GM21825 (cell line): ENCODE measurements at regions not wholly inside any gene's neighbourhood (a gene's known extent, or its start where the extent isn't known, plus 50 kb on each side); places are given as distances from the start of the nearest gene placed in this dataset.

Experiments used
- ATAC-seq: cut with Tn5 transposase; IDR thresholded peaks from one replicate; pipeline ENCODE4 v1.9.1; 2021; ENCODE audit warnings: mild to moderate bottlenecking, moderate library complexity; ENCODE audit not compliant: unreplicated experiment

GRCh38 chr14:71714225-71714624 is 218.0 kb upstream of the RGS6 start:
- no peak for ATAC-seq

DNA sequence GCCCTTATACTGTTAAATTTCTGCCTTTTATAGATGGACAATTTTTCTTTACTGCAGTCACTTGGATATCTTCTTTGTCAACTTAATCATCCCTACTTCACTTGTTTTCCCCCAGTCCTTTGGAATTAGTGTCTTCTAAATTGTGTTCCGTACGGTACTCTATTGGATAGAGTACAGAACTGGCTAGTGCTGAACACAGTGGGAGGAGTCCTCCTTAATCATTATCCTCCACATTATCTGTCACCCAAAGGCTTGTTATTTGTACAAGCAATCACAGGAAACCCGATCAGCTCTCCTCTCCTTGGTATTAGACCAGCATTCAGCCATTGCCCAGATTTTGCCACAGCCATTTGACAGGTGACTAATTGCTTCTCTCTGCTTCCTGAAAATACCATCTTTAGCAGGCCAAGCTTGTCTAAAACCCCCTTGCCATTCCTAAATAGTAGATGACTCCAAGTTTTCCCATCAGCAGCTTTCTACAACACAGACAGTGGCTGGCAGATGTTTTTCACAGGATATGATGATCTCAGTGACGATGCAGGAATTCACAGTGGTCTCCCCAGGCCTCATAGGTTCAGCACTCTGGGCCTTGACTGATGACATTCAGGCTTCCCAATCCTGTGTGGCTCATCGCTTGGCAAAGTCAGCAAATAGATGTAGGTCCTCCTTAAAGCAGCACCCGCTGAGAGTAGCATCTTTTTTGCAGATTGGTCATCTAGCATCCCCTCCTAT is 216.0 kb upstream of the RGS6 start:
- ATAC-seq: no peak

DNA sequence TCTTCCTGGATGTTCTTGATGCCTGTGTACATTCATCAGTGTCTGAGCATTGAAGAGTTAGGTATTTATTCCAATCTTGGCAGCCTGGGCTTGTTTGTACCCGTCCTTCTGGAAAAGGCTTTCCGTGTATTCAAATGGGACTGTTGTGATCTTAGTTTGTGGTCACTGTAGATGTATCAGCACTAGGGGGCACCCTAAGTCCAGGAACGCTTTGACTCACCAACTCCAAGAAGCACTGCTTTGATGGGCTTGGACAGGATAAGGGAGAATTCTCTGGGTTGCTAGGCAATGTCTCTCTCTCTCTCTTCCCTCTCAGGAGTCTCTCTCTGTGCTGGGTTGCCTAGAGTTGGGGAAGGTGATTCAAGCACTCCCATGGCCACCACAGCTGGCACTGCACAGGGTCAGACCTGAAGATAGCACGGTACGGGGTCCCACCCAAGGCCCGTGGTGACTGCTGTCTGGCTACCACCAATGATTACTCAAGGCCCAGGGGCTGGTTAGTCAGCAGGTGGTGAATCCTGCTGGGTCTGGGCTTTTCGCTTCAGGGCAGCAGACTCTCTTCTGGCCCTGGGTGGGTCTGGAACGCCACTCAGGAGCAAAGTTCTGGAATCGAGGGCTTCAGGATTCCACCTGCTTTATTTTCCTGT is 211.1 kb upstream of the RGS6 start:
- ATAC-seq: no peak

DNA sequence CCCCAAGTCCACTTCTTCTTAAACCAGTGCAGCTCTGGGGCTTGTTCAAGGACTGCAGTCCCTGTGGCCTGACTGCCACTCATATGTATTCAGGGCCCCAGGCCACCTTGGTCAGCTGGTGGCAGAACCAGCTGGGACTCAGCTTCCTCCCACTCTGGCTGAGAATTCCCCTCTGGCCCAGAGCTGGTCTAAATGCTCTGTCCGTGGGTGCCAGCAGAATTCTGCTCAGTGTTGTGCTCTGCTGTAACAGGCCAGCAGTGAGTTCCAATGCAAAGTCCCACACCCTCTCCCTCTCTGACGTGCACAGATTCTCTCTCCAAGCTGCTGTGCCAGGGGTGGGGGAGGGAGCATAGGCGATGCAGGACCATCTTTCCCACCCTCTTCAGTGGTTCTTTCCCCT is 210.4 kb upstream of the RGS6 start:
- ATAC-seq: no peak

GRCh38 chr14:71722885-71723284 is 209.3 kb upstream of the RGS6 start:
- no peak for ATAC-seq

DNA sequence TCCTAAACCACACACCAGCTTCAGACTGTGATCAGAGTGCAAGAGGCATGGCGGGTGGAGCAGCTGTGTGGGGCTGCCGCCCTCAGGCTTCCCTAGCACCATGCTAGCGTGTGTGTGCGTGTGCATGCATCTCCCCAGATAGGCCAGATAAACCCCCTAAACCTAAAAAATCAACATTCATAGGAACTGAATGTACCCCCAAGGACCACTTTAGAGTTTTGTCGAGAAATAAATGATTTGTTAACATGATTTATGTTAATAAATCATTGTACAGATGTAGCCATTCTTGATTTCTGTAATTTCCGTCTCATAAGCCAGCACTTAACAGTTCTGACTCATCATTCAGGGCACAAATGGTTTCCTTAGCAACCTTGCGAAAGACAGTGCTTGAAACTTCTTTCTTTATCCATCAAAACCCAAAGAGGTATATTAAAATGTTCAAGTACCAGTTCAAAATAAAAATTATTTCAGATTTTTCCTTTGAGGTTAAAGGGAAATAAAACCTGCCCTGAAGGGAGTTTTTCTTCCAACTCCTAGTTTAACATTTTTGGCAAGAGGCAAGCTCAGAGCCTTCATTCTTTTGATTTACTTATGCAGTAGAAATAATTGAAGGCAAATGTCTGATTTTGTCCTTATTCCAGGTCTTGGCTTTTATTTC is 206.2 kb upstream of the RGS6 start:
- ATAC-seq: no peak

- no peak for ATAC-seq
These were observed 205.6 kb upstream of the RGS6 start for GRCh38 chr14:71726580-71727021.

DNA sequence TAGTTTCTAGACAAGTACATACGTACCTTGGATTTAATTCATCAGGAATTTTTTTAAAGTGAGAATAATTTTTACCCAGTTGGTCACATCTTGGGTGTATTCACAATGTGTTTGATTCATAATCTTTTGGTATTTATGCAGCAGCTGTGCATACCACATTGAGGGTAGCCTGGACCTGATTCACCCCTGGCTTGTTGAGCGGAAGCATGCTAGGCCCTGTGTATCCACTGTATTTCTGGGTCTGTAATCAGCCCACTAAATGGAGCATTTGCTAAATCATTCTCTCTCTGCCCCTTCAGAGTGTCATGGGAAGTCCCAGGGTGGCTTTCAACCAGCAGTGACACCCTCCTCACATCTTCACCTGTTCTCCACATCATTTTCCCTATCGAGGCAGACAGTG is 203.8 kb upstream of the RGS6 start:
- ATAC-seq: no peak

DNA sequence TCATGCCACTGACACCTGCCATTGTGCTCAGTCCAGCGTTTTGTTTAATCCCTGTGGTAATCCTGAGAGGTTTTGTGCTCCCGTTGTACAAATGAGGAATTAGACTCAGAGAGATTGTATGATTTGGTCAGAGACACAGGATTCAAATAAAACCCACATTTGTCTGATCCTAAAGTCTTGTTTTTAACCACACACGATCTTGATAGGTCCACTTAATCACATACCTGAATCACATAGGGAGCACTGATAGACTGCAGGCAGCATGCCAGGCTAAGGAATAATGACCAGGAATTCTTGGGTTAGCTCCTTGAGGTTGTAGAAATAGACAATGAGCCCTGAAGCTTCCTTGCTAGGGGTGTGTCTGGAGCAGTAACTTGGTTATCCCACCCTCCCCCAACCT is 202.6 kb upstream of the RGS6 start:
- ATAC-seq: no peak

- no peak for ATAC-seq
These were observed 201.8 kb upstream of the RGS6 start for GRCh38 chr14:71730471-71730870.

DNA sequence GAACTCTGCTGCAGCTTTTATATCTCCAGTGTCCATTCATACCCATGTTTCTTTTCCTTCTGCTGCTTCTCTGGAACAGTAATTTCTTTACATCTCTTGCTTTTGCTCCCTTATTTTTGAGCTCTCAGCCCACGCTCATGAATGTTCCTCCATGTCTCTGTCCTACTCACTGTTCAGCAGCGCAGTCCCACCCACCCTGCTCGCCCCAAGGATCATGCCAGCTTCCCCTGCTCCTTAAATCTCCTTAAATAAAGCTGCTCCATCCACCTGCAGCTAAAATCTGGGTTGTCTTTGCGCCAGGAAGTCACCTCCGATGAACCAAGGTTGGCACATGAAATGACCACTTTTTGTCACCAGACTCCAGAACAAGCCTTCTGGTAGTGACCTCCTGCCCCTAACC is 201.1 kb upstream of the RGS6 start:
- ATAC-seq: no peak

DNA sequence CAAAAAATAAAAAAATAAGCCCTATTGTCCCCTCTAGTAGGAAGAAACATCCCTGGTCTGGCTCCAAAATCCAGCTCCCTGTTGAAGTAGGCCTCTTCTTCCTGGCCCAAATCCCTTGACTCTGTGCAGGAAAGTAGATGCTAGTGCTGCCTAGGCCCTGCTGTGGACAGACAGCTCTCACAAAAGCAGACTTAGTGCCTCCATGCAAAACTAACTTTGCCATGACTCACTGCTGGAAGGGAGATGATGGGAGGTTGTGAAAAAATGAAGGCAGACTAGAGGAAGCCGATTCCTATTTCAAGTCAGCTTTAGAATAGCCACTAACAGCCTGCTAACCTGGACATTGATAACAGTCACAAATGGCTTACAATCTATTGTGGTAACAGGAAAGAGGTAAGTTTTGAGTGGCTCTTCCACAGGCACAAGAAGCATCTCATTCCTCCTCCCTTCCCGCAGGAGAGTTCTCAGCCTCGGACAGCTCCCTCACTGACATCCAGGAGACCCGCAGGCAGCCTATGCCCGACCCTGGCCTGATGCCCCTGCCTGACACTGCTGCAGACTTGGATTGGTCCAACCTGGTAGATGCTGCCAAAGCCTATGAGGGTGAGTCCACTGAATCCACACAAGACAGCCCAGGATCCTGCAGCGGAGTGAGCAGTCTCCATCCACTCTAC is 198.9 kb upstream of the RGS6 start:
- ATAC-seq: no peak

DNA sequence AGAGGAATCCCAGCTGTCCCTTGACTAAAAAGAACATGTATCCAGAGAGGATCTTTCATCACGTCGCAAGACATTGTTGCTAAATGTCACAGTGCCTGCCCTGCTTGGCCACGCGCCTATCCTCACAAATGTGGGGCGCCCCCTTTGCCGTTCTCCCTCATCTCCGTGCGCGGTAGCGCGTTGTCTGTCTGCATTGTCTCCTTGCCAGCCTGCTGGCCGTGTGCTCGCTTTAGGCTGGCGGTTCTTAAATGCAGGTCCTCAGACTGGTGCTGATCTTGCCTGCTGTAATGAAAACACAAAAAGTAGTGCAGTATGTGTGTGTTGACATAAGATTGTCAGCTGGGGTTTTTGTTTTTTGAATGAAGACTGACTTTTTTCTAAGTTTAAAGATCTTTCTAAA is 198.2 kb upstream of the RGS6 start:
- ATAC-seq: no peak

DNA sequence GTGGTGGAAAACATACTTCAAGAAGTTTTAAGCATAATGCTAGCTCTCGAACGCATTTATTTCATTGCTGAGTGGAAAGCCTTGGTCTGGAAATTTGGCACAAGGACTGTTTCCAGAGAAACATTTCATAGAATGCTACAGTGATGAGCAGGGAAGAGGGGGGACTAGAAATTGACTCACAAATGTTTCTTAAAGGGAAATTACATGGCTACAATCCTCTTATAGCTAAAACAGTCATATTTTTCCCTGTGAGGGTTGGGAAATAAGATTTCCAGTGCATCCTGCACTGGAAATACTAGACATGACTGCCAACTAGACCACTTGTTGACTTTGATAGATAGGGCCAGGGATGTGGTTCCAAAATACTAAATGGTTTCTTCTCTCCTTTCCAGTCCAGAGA is 197.3 kb upstream of the RGS6 start:
- no peak for ATAC-seq

- ATAC-seq: no peak
These were observed 194.5 kb upstream of the RGS6 start for GRCh38 chr14:71737760-71738159.

GRCh38 chr14:71739273-71739990 is 192.8 kb upstream of the RGS6 start:
- no peak for ATAC-seq

GRCh38 chr14:71741241-71741640 is 191.0 kb upstream of the RGS6 start:
- no peak for ATAC-seq

DNA sequence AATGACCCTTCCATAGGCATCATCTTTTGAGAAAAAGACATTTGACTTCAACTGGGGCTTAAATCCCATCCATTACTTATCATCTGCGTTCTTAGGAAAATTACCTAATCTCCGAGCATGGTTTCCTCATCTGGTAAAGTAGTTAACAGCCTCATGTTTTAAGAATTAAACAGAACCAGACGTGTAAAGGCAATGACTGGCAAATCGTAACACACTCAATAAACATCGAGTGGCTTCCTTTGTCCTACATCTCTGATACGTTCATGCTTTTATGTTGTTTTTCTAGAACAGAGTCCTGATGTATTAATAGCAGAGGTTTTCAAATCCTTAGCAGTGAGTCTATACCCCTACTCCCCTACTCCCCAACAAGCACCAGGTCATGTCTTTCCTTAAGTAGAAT is 189.7 kb upstream of the RGS6 start:
- no peak for ATAC-seq

GRCh38 chr14:71745072-71745471 is 187.2 kb upstream of the RGS6 start:
- no peak for ATAC-seq

DNA sequence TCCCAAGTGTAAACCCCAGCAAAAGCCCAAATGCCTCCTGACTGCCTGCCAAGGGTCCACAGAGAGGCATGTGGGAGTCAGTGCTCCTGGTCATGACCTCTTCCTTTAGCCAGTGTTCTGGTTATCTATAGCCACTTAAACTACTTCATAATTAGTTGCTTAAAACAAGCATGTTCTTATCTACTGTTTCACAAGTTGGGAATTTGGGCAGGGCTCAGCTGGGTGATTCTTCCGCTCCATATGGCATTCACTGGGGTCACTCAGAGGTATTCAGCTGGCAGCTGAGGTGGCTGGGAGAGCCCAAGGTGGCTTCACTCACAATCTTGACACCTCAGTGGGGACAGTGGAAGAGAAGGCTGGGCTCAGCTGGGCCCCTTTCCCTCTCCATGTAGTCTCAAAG is 184.0 kb upstream of the RGS6 start:
- no peak for ATAC-seq

- ATAC-seq: no peak
These were observed 182.5 kb upstream of the RGS6 start for GRCh38 chr14:71749613-71750238.
